Stimulated activated CD4-positive, alpha-beta T cell treated with anti-CD3 and anti-CD28 coated beads, Interleukin-15, amount 100 ng/mL, for 1 hour (primary cell): ENCODE measurements at regions not wholly inside any gene's neighbourhood (a gene's known extent, or its start where the extent isn't known, plus 50 kb on each side); places are given as distances from the start of the nearest gene placed in this dataset.
"Not testable (repeated sequence)": the region's sequence is repeated elsewhere in the genome, so short reads cannot be mapped to it uniquely, and the experiment has no call there.

ENCODE experiments used
- DNase-seq, 2 donors: peaks; one replicate each; pipeline ENCODE4 v3.0.0-alpha.2; 2020; ENCODE audit warnings: low read depth in 1 of 2, low spot score in 1 of 2

- DNase-seq, result no peak
These were observed 499.9 kb downstream of the ZEB2 start for GRCh38 chr2:144020047-144020446.

- DNase-seq, result no peak
These were observed 504.2 kb downstream of the ZEB2 start for GRCh38 chr2:144015655-144016245.

GRCh38 chr2:144015036-144015435, 504.9 kb downstream of the ZEB2 start:
- DNase-seq, result no peak

GRCh38 chr2:144014103-144014502, 505.8 kb downstream of the ZEB2 start:
- no peak for DNase-seq

GRCh38 chr2:144012304-144012703, 507.6 kb downstream of the ZEB2 start:
- no peak for DNase-seq

GRCh38 chr2:144011553-144011952, 508.4 kb downstream of the ZEB2 start:
- DNase-seq, result no peak

- DNase-seq, result no peak
These were observed 508.8 kb downstream of the ZEB2 start for GRCh38 chr2:144011098-144011497.

GRCh38 chr2:144010096-144010836, 509.7 kb downstream of the ZEB2 start:
- DNase-seq, result no peak

GRCh38 chr2:144006139-144006538, 513.8 kb downstream of the ZEB2 start:
- no peak for DNase-seq

- no peak for DNase-seq
These were observed 515.2 kb downstream of the ZEB2 start for GRCh38 chr2:144004742-144005141.

GRCh38 chr2:144003460-144004075, 516.4 kb downstream of the ZEB2 start:
- no peak for DNase-seq

GRCh38 chr2:143996974-143997373, 522.9 kb downstream of the ZEB2 start:
- DNase-seq, result no peak

- DNase-seq, result no peak
These were observed 525.0 kb downstream of the ZEB2 start for GRCh38 chr2:143994961-143995360.

- DNase-seq, result not testable (repeated sequence)
These were observed 528.3 kb downstream of the ZEB2 start for GRCh38 chr2:143991596-143991995.

GRCh38 chr2:143988082-143988481, 531.8 kb downstream of the ZEB2 start:
- DNase-seq, result no peak

- DNase-seq, result no peak
These were observed 538.5 kb downstream of the ZEB2 start for GRCh38 chr2:143981428-143981827.

- DNase-seq, result no peak
These were observed 542.6 kb downstream of the ZEB2 start for GRCh38 chr2:143977356-143977755.

GRCh38 chr2:143975216-143975615, 544.7 kb downstream of the ZEB2 start:
- no peak for DNase-seq

GRCh38 chr2:143974262-143974661, 545.7 kb downstream of the ZEB2 start:
- DNase-seq, result no peak

- DNase-seq, result no peak
These were observed 551.1 kb downstream of the ZEB2 start for GRCh38 chr2:143968860-143969259.

GRCh38 chr2:143968360-143968759, 551.6 kb downstream of the ZEB2 start:
- DNase-seq, result no peak

- DNase-seq, result no peak
These were observed 554.3 kb downstream of the ZEB2 start for GRCh38 chr2:143965493-143966164.
